ENCODE measurements at regions not wholly inside any gene's neighbourhood (a gene's known extent, or its start where the extent isn't known, plus 50 kb on each side); places are given as distances from the start of the nearest gene placed in this dataset.
A peak's percentile ranks its signal among the peaks of the same experiment; 100 is the strongest.

GRCh38 chr15:91521996-91522395 lies 331.5 kb upstream of the SLCO3A1 start:
- peak; percentile 34 for DNase-seq (ENCODE audit: low read depth, low spot score)

- DNase-seq (ENCODE audit: low read depth, low spot score) = peak; percentile 69
These were observed 330.7 kb upstream of the SLCO3A1 start for GRCh38 chr15:91522605-91523332.

GRCh38 chr15:91523596-91523995 lies 329.9 kb upstream of the SLCO3A1 start:
- DNase-seq (ENCODE audit: low read depth, low spot score) = no peak

GRCh38 chr15:91524534-91524933 lies 329.0 kb upstream of the SLCO3A1 start:
- no peak for DNase-seq (ENCODE audit: low read depth, low spot score)

GRCh38 chr15:91525751-91526150 lies 327.8 kb upstream of the SLCO3A1 start:
- no peak for DNase-seq (ENCODE audit: low read depth, low spot score)

- no peak for DNase-seq (ENCODE audit: low read depth, low spot score)
These were observed 327.1 kb upstream of the SLCO3A1 start for GRCh38 chr15:91526424-91526823.

- peak; percentile 22 for DNase-seq (ENCODE audit: low read depth, low spot score)
These were observed 324.7 kb upstream of the SLCO3A1 start for GRCh38 chr15:91528801-91529200.

GRCh38 chr15:91529534-91529933 lies 324.0 kb upstream of the SLCO3A1 start:
- no peak for DNase-seq (ENCODE audit: low read depth, low spot score)

- no peak for DNase-seq (ENCODE audit: low read depth, low spot score)
These were observed 323.2 kb upstream of the SLCO3A1 start for GRCh38 chr15:91530279-91530678.

- DNase-seq (ENCODE audit: low read depth, low spot score) = no peak
These were observed 322.4 kb upstream of the SLCO3A1 start for GRCh38 chr15:91530956-91531582.

GRCh38 chr15:91534235-91534634 lies 319.3 kb upstream of the SLCO3A1 start:
- DNase-seq (ENCODE audit: low read depth, low spot score) = no peak

GRCh38 chr15:91534976-91535375 lies 318.5 kb upstream of the SLCO3A1 start:
- DNase-seq (ENCODE audit: low read depth, low spot score) = no peak

GRCh38 chr15:91535856-91536500 lies 317.5 kb upstream of the SLCO3A1 start:
- DNase-seq (ENCODE audit: low read depth, low spot score) = no peak

- no peak for DNase-seq (ENCODE audit: low read depth, low spot score)
These were observed 315.7 kb upstream of the SLCO3A1 start for GRCh38 chr15:91537856-91538255.

- DNase-seq (ENCODE audit: low read depth, low spot score) = no peak
These were observed 314.7 kb upstream of the SLCO3A1 start for GRCh38 chr15:91538782-91539181.

GRCh38 chr15:91541286-91541685 lies 312.2 kb upstream of the SLCO3A1 start:
- DNase-seq (ENCODE audit: low read depth, low spot score) = no peak

GRCh38 chr15:91542226-91542625 lies 311.3 kb upstream of the SLCO3A1 start:
- DNase-seq (ENCODE audit: low read depth, low spot score) = no peak

- no peak for DNase-seq (ENCODE audit: low read depth, low spot score)
These were observed 306.2 kb upstream of the SLCO3A1 start for GRCh38 chr15:91547356-91547755.

- DNase-seq (ENCODE audit: low read depth, low spot score) = peak; percentile 41
These were observed 305.0 kb upstream of the SLCO3A1 start for GRCh38 chr15:91548549-91548948.

GRCh38 chr15:91549581-91549980 lies 303.9 kb upstream of the SLCO3A1 start:
- DNase-seq (ENCODE audit: low read depth, low spot score) = no peak

- no peak for DNase-seq (ENCODE audit: low read depth, low spot score)
These were observed 301.0 kb upstream of the SLCO3A1 start for GRCh38 chr15:91552555-91552954.

- no peak for DNase-seq (ENCODE audit: low read depth, low spot score)
These were observed 300.2 kb upstream of the SLCO3A1 start for GRCh38 chr15:91553196-91553854.

All from astrocyte of the hippocampus (primary cell).